ENCODE measurements at regions not wholly inside any gene's neighbourhood (a gene's known extent, or its start where the extent isn't known, plus 50 kb on each side); places are given as distances from the start of the nearest gene placed in this dataset.

- TF ChIP-seq CTCF (IDR thresholded peaks at IDR 0.05; ENCODE audit: insufficient read depth, low read depth, low read length, missing control alignments): peak; percentile 82
- peak overlapping the region; percentile 28 for H3K4me3 ChIP-seq (ENCODE audit: low read length)
- DNase-seq (ENCODE audit: low read depth): peak; percentile 76
Observed at GRCh38 chr12:98397323-98398105, 117.9 kb upstream of the TMPO start.

GRCh38 chr12:98399532-98399931, 115.9 kb upstream of the TMPO start:
- no peak overlapping the region for H3K4me3 ChIP-seq (ENCODE audit: low read length)
- peak; percentile 72 for DNase-seq (ENCODE audit: low read depth)
- no peak for TF ChIP-seq CTCF (IDR thresholded peaks at IDR 0.05; ENCODE audit: insufficient read depth, low read depth, low read length, missing control alignments)

GRCh38 chr12:98401427-98401826, 114.0 kb upstream of the TMPO start:
- no peak for TF ChIP-seq CTCF (IDR thresholded peaks at IDR 0.05; ENCODE audit: insufficient read depth, low read depth, low read length, missing control alignments)
- DNase-seq (ENCODE audit: low read depth): no peak
- no peak overlapping the region for H3K4me3 ChIP-seq (ENCODE audit: low read length)

- DNase-seq (ENCODE audit: low read depth): peak; percentile 85
- no peak for TF ChIP-seq CTCF (IDR thresholded peaks at IDR 0.05; ENCODE audit: insufficient read depth, low read depth, low read length, missing control alignments)
Observed at GRCh38 chr12:98402091-98402490, 113.3 kb upstream of the TMPO start.

GRCh38 chr12:98402671-98403070, 112.7 kb upstream of the TMPO start:
- no peak for DNase-seq (ENCODE audit: low read depth)
- TF ChIP-seq CTCF (IDR thresholded peaks at IDR 0.05; ENCODE audit: insufficient read depth, low read depth, low read length, missing control alignments): no peak
- no peak overlapping the region for H3K4me3 ChIP-seq (ENCODE audit: low read length)

More at GRCh38 chr12:98402091-98402490, 113.3 kb upstream of the TMPO start:
- H3K4me3 ChIP-seq (ENCODE audit: low read length): no peak overlapping the region

GRCh38 chr12:98403385-98403784, 112.0 kb upstream of the TMPO start:
- no peak for DNase-seq (ENCODE audit: low read depth)
- TF ChIP-seq CTCF (IDR thresholded peaks at IDR 0.05; ENCODE audit: insufficient read depth, low read depth, low read length, missing control alignments): no peak

GRCh38 chr12:98403936-98404335, 111.5 kb upstream of the TMPO start:
- DNase-seq (ENCODE audit: low read depth): no peak
- no peak overlapping the region for H3K4me3 ChIP-seq (ENCODE audit: low read length)
- no peak for TF ChIP-seq CTCF (IDR thresholded peaks at IDR 0.05; ENCODE audit: insufficient read depth, low read depth, low read length, missing control alignments)

More at GRCh38 chr12:98403385-98403784, 112.0 kb upstream of the TMPO start:
- no peak overlapping the region for H3K4me3 ChIP-seq (ENCODE audit: low read length)
